T-helper 17 cell (primary cell): ENCODE measurements at regions not wholly inside any gene's neighbourhood (a gene's known extent, or its start where the extent isn't known, plus 50 kb on each side); places are given as distances from the start of the nearest gene placed in this dataset.

Experiments
- ATAC-seq: fragments of 150-1000 bp; cut with Tn5 transposase; 2 replicates; pipeline ENCODE4 v1.10.0; 2021; ENCODE audit warnings: mild to moderate bottlenecking, moderate library complexity
- DNase-seq, 3 donors: peaks; one replicate each; pipeline versions ENCODE4 v3.0.0 to v3.0.0-alpha.2; 2020 to 2021
- H3K9me3 ChIP-seq: one replicate; pipeline ENCODE4 v1.7.0; 2013; ENCODE audit warnings: low read length, mild to moderate bottlenecking; ENCODE audit not compliant: control insufficient read depth, poor library complexity, severe bottlenecking
- H3K27ac Mint-ChIP-seq: one replicate; pipeline ENCODE4 v1.8.0; 2022; ENCODE audit warnings: mild to moderate bottlenecking, moderate library complexity, mixed read lengths
- H3K27me3 Mint-ChIP-seq: one replicate; pipeline ENCODE4 v1.8.0; 2022; ENCODE audit warnings: mixed read lengths
- H3K36me3 Mint-ChIP-seq: one replicate; pipeline ENCODE4 v1.8.0; 2022; ENCODE audit warnings: low read depth, mixed read lengths
- H3K4me1 Mint-ChIP-seq: one replicate; pipeline ENCODE4 v1.8.0; 2022; ENCODE audit warnings: mild to moderate bottlenecking, mixed read lengths
- H3K4me3 Mint-ChIP-seq: one replicate; pipeline ENCODE4 v1.8.0; 2022; ENCODE audit warnings: mild to moderate bottlenecking, moderate library complexity, mixed read lengths

DNA sequence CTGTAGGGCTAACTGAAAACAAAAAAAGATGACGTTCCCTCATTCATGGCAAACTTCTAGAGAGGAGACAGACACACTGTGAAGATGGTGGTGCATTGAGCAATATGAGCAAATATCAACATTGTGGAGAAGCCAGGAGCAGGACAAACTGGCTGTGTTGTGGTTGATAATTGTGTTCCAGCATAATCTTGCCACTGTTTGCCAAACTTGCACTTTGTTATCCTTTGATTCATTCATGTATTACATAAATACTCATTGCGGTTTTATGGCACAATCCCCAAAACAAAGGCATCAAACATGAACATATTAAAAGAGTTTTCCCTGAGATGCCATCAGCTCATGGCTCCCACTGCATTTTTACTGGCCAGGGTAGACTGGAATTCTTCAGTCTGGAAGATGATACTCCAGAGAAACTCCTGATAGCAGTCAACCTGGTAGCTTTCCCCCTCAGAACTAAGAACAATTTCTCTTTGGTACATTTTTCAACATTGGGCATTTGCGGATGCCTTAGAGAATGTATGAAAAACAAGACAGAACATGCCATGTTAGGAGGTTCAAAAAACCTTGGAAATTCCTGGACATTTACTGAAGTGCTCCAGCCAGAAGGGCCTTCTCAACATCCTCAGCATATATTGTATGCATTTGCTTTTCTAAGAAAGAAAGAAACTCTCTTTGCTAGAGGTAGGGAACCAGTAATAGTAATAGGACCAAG lies 487.4 kb upstream of the CELF4 start:
- H3K27ac Mint-ChIP-seq = no peak overlapping the region
- no peaks in the 10 kb centered on the region for H3K4me1 Mint-ChIP-seq
- no peaks in the 10 kb centered on the region for H3K27me3 Mint-ChIP-seq
- no peak overlapping the region for H3K4me3 Mint-ChIP-seq
- DNase-seq = no peak
- H3K36me3 Mint-ChIP-seq = no peaks in the 10 kb centered on the region
- no peaks in the 10 kb centered on the region for H3K9me3 ChIP-seq
- no peak for ATAC-seq

DNA sequence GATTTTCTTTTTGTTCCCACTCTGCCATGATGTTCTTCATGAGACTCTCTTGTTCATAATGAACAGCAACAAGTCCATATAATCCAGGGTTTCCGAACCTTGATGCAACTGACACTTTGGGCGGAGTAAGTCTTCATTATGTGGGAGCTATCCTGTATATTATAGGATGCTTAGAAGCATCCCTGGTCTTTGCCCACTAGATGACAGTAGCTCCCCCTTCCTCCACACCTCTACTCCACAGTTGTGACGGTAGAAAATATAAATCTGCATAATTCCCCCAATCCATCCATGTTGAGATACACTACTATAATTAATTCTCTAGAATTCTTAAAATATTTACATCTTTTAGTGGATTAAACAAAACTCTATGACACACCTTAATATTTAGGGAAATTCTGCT lies 482.2 kb upstream of the CELF4 start:
- H3K27me3 Mint-ChIP-seq = no peaks in the 10 kb centered on the region
- DNase-seq = no peak
- H3K27ac Mint-ChIP-seq = no peak overlapping the region
- no peaks in the 10 kb centered on the region for H3K36me3 Mint-ChIP-seq
- no peak overlapping the region for H3K4me3 Mint-ChIP-seq
- H3K4me1 Mint-ChIP-seq = no peaks in the 10 kb centered on the region
- no peak for ATAC-seq
- H3K9me3 ChIP-seq = no peaks in the 10 kb centered on the region

GRCh38 chr18:38046651-38047050 lies 481.1 kb upstream of the CELF4 start:
- Mint-ChIP-seq H3K4me3 (no peak overlapping the region), H3K36me3 (no peaks in the 10 kb centered on the region), H3K27ac (no peak overlapping the region), H3K4me1 (no peaks in the 10 kb centered on the region), H3K27me3 (no peaks in the 10 kb centered on the region)
- no peak for DNase-seq
- H3K9me3 ChIP-seq = no peaks in the 10 kb centered on the region
- no peak for ATAC-seq

DNA sequence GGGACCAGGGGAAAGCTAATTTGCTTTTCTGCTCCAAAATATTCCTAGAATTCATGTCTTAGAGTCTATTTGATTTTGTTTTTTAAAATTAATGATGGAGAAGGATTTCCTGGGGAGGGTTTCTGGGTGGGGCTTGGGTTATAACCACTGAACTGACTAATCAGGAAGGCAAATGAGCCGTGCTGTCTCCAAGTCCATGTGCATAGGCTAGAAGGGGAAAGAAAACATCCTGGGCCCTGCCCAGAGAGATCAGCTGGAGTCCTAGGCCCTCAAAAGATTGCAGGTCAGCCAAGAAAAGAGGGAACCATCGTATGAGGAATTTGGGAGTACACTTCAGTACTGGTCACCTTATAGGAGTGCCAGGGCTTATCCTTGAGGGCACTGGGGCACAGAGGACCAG lies 480.2 kb upstream of the CELF4 start:
- no peaks in the 10 kb centered on the region for H3K36me3 Mint-ChIP-seq
- ATAC-seq = no peak
- no peak overlapping the region for H3K4me3 Mint-ChIP-seq
- H3K27me3 Mint-ChIP-seq = no peaks in the 10 kb centered on the region
- no peaks in the 10 kb centered on the region for H3K9me3 ChIP-seq
- H3K27ac Mint-ChIP-seq = no peak overlapping the region
- no peak for DNase-seq
- no peaks in the 10 kb centered on the region for H3K4me1 Mint-ChIP-seq

DNA sequence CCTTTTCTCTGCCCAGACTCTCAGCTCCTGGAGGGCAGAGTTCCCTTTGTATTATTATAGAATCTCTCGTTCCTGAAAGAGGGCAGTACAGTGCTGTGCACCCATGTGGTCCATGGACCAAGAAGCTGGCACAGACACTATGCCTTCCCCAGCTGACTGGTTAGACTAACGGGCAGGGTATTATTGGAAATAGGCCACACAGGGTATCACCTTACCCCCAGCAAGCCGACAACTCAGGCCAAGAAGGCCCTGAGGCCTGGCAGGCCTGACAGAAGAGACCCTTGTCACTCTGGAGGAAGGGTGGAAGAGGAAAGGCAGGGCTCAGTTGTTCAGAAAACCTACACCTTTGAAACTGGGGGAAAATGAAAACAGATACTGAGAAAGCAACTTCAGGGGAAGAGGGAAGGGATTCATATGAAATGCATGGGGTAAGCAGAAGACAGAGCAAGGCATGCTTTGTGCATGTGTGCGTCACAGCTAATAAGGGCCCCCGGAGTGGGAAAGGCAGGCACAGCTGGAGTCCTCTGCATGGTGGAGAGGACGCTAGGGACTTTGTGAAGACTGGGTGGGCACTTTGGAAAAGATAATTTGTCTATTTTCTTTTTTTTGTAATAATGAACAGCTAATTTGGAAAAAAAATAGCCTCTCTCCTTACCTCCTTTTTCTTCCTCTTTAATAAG lies 476.8 kb upstream of the CELF4 start:
- ATAC-seq = no peak
- H3K27ac Mint-ChIP-seq = no peak overlapping the region
- H3K36me3 Mint-ChIP-seq = no peaks in the 10 kb centered on the region

DNA sequence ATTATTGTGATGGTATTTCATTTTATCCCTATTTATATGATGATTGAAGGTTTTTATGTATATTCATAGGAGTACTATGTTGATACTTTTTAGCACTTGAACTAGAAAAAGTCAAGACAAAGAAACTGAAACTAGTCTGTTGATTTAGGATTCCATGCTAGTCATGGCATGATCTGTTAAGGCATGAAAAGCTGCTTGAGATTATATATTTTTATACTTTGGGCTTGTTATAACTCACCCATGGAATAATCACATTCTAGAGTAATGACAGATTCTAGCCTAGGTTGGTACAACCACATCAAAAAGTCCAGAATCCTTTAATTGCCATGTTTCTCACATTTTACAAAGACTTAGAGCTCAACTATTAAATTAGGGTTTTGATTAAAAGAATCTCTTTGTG lies 472.6 kb upstream of the CELF4 start:
- Mint-ChIP-seq H3K27me3 (no peaks in the 10 kb centered on the region), H3K4me3 (no peak overlapping the region), H3K27ac (no peak overlapping the region), H3K4me1 (no peaks in the 10 kb centered on the region), H3K36me3 (no peaks in the 10 kb centered on the region)
- ATAC-seq (no peak), DNase-seq (no peak)
- H3K9me3 ChIP-seq = peaks cover 2% of the 10 kb centered on the region

More for the DNA sequence above, 476.8 kb upstream of the CELF4 start:
- no peak for DNase-seq
- Mint-ChIP-seq H3K27me3 (no peaks in the 10 kb centered on the region), H3K4me3 (no peak overlapping the region), H3K4me1 (no peaks in the 10 kb centered on the region)
- no peaks in the 10 kb centered on the region for H3K9me3 ChIP-seq

DNA sequence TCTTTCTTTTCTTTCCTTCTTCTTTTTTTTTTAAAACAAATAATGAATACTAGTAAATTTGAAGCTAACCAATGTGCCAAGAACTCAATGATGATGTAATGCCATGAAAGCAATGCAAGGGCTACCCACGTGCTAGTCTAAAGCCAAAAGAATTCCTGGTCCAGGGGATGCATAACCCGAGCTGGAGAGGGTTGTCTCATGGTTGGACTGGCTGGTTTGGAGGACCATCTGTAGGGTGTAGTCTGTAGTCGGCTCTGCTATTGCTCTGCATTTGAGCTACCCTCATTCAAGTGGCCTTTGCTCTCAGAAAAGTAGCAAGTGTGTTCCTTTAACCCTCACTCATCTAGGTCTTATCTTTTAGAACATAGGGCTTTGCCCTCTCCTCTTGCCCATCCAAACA lies 469.6 kb upstream of the CELF4 start:
- Mint-ChIP-seq H3K4me3 (no peak overlapping the region), H3K36me3 (no peaks in the 10 kb centered on the region), H3K27ac (no peak overlapping the region), H3K4me1 (no peaks in the 10 kb centered on the region), H3K27me3 (no peaks in the 10 kb centered on the region)
- DNase-seq = no peak
- no peak for ATAC-seq
- peaks cover 2% of the 10 kb centered on the region for H3K9me3 ChIP-seq

GRCh38 chr18:38033282-38033681 lies 467.7 kb upstream of the CELF4 start:
- Mint-ChIP-seq H3K4me3 (no peak overlapping the region), H3K36me3 (no peaks in the 10 kb centered on the region), H3K4me1 (no peaks in the 10 kb centered on the region), H3K27ac (no peak overlapping the region), H3K27me3 (no peaks in the 10 kb centered on the region)
- ATAC-seq (no peak), DNase-seq (no peak)
- peaks cover 2% of the 10 kb centered on the region for H3K9me3 ChIP-seq

GRCh38 chr18:38032516-38032915 lies 466.9 kb upstream of the CELF4 start:
- no peaks in the 10 kb centered on the region for H3K36me3 Mint-ChIP-seq
- H3K4me3 Mint-ChIP-seq = no peak overlapping the region
- H3K9me3 ChIP-seq = peaks cover 2% of the 10 kb centered on the region
- DNase-seq (no peak), ATAC-seq (no peak)
- no peak overlapping the region for H3K27ac Mint-ChIP-seq
- no peaks in the 10 kb centered on the region for H3K4me1 Mint-ChIP-seq
- H3K27me3 Mint-ChIP-seq = no peaks in the 10 kb centered on the region

- H3K27ac Mint-ChIP-seq = no peak overlapping the region
- H3K9me3 ChIP-seq = peaks cover 1% of the 10 kb centered on the region
- H3K27me3 Mint-ChIP-seq = no peaks in the 10 kb centered on the region
- DNase-seq = no peak
- H3K4me3 Mint-ChIP-seq = no peak overlapping the region
- H3K4me1 Mint-ChIP-seq = no peaks in the 10 kb centered on the region
- ATAC-seq = no peak
- H3K36me3 Mint-ChIP-seq = no peaks in the 10 kb centered on the region
These were observed 463.3 kb upstream of the CELF4 start for GRCh38 chr18:38028946-38029345.

DNA sequence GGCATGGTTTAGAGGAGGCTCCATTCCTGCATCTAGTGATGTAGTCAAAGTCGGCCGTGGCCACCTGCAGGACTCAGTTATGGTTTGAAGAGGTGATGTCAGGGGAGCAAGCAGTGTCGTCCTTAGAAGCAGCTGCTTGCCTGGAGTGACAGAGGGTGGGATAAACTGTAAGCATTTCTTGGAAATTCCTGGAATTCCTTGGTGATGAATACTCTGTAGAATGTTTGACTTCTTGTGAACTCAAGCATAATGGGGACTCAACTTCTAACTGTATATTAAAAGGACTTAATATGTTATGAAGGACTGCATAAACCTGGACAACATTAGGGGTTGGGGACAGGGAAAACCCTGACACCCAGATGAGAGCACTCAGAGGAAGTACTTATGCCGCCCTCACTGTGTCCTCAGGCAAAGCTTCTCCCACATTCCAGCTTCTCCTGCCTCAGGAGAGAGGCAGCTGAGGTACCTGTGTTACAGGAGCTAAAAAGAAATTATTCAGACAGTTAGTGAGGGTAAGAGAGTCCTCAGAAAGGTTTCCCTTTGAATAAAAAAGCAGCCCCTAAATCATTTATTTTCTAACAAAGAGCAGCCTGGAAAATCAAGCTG lies 459.9 kb upstream of the CELF4 start:
- Mint-ChIP-seq H3K36me3 (no peaks in the 10 kb centered on the region), H3K4me1 (no peaks in the 10 kb centered on the region), H3K4me3 (no peak overlapping the region), H3K27me3 (no peaks in the 10 kb centered on the region), H3K27ac (no peak overlapping the region)
- no peak for DNase-seq
- H3K9me3 ChIP-seq = no peaks in the 10 kb centered on the region
- no peak for ATAC-seq

- H3K36me3 Mint-ChIP-seq = no peaks in the 10 kb centered on the region
- DNase-seq (no peak), ATAC-seq (no peak)
- H3K4me1 Mint-ChIP-seq = no peaks in the 10 kb centered on the region
- H3K27ac Mint-ChIP-seq = no peak overlapping the region
- H3K27me3 Mint-ChIP-seq = no peaks in the 10 kb centered on the region
- H3K9me3 ChIP-seq = no peaks in the 10 kb centered on the region
- H3K4me3 Mint-ChIP-seq = no peak overlapping the region
These were observed 458.3 kb upstream of the CELF4 start for GRCh38 chr18:38023871-38024270.

DNA sequence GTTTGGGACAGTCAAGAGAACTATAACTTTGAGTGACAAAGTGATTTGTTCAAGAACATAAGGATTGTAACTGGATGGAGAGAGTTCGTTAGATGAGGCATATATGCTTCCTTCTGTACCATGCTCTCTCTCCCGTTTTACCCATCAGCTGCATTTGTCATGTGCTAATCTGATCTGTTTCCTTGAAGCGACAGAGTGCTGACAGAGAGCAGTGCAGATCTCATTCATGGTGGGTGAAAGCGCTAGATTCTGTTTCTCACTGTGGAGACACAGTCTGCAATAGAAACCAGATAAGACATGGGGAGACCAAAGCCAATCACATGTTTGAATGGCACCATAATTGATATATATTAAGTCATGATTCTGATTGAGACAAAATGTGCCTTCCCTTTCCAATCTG lies 456.6 kb upstream of the CELF4 start:
- no peaks in the 10 kb centered on the region for H3K9me3 ChIP-seq
- DNase-seq = no peak
- H3K36me3 Mint-ChIP-seq = no peaks in the 10 kb centered on the region
- no peak overlapping the region for H3K4me3 Mint-ChIP-seq
- no peak overlapping the region for H3K27ac Mint-ChIP-seq
- no peaks in the 10 kb centered on the region for H3K4me1 Mint-ChIP-seq
- no peak for ATAC-seq
- no peaks in the 10 kb centered on the region for H3K27me3 Mint-ChIP-seq

DNA sequence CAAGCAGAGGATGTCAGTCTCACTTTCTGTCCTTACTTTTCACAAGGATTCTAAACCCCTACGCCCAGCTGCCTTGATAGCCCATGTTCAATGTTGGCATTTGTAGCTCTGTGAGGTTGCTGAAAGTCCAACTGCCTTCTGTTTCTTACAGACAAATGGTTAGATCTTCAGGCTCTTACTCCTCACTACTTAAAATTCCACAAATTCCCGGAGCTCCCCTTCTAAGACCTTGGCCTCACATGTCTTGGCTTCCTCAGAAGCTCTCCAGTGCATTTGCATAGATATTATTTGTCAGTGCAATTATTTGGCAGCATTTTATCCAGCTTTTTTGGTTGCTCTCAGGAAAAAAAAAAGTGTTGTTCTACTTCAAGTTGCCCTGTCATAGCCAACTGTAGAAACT lies 453.7 kb upstream of the CELF4 start:
- Mint-ChIP-seq H3K27me3 (no peaks in the 10 kb centered on the region), H3K4me1 (no peaks in the 10 kb centered on the region), H3K4me3 (no peak overlapping the region), H3K36me3 (no peaks in the 10 kb centered on the region), H3K27ac (no peak overlapping the region)
- H3K9me3 ChIP-seq = no peaks in the 10 kb centered on the region
- ATAC-seq (no peak), DNase-seq (no peak)
